ENCODE measurements at regions not wholly inside any gene's neighbourhood (a gene's known extent, or its start where the extent isn't known, plus 50 kb on each side); places are given as distances from the start of the nearest gene placed in this dataset.

- TF ChIP-seq CTCF (conservative IDR thresholded peaks at IDR 0.05; ENCODE audit: low read depth, low read length): no peak
- TF ChIP-seq EZH2 (IDR thresholded peaks at IDR 0.05; ENCODE audit: borderline replicate concordance, low read depth, low read length, poor library complexity, severe bottlenecking): no peak
Measured at GRCh38 chr5:53369681-53370080, 110.7 kb upstream of the FST start.
